Spleen (tissue), 7 donors: ENCODE measurements at regions not wholly inside any gene's neighbourhood (a gene's known extent, or its start where the extent isn't known, plus 50 kb on each side); places are given as distances from the start of the nearest gene placed in this dataset.

Experiments
- POLR2A ChIP-seq, 3 donors: fragments of 450-650 bp; IDR thresholded peaks; one replicate each; pipeline ENCODE4 v1.5.1; 2017; ENCODE audit warnings: antibody characterized with exemption in 3 of 3, mild to moderate bottlenecking in 1 of 3
- TF ChIP-seq, protein P1 (sequence below), 11 experiments: fragments of 200-600 bp in 7 of 11; fragments of 450-650 bp in 4 of 11; sonication (generic) in 4 of 11; IDR thresholded peaks in 8 of 11; conservative IDR thresholded peaks in 3 of 11; 1 replicate in 7 of 11; 2 replicates in 4 of 11; pipeline versions ENCODE4 v1.4.0 to v1.8.0; 2016 to 2021; ENCODE audit warnings: antibody characterized with exemption in 11 of 11, inconsistent platforms in 4 of 11, mild to moderate bottlenecking in 1 of 11
- donor health status: DM: no; HTN: no; CAD: no; lungs with moderate emphysema.
- donor health status: DM: no; HTN: no; CAD: no.
- donor health status: DM: no; HTN: no; CAD: no.

DNA sequence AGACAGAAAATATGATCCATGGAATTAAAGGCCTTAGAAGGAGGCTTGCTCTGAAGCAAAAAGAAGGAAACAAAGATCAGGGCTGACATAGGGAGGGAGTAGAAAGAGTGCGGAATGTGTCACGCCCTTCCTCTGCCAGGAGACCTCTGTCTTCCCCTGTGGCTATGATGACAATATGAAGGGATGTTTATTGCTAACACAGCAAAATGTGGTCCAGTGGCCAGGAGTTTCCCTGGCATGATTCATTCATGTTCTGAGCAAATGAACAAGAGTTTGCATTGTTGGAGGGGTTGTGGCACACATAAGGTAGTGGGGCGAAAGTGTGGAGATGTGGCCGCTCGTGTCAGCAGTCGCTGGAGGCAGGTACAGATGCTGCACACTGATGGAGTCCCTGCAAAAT lies 169.4 kb downstream of the SHQ1 start:
- TF ChIP-seq, protein P1, sequence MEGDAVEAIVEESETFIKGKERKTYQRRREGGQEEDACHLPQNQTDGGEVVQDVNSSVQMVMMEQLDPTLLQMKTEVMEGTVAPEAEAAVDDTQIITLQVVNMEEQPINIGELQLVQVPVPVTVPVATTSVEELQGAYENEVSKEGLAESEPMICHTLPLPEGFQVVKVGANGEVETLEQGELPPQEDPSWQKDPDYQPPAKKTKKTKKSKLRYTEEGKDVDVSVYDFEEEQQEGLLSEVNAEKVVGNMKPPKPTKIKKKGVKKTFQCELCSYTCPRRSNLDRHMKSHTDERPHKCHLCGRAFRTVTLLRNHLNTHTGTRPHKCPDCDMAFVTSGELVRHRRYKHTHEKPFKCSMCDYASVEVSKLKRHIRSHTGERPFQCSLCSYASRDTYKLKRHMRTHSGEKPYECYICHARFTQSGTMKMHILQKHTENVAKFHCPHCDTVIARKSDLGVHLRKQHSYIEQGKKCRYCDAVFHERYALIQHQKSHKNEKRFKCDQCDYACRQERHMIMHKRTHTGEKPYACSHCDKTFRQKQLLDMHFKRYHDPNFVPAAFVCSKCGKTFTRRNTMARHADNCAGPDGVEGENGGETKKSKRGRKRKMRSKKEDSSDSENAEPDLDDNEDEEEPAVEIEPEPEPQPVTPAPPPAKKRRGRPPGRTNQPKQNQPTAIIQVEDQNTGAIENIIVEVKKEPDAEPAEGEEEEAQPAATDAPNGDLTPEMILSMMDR (IDR thresholded peaks at IDR 0.05 in 8 of 11, conservative IDR thresholded peaks at IDR 0.05 in 3 of 11): no peak
- TF ChIP-seq POLR2A (IDR thresholded peaks at IDR 0.05): no peak
